KMS-11 (cell line): ENCODE measurements at regions not wholly inside any gene's neighbourhood (a gene's known extent, or its start where the extent isn't known, plus 50 kb on each side); places are given as distances from the start of the nearest gene placed in this dataset.
"Not testable (repeated sequence)": the region's sequence is repeated elsewhere in the genome, so short reads cannot be mapped to it uniquely, and the experiment has no call there.

Experiments
- H2AFZ ChIP-seq: fragments of 200-600 bp; sonication (generic); 2 replicates; pipeline ENCODE4 v1.6.1; 2016; ENCODE audit warnings: antibody characterized with exemption, mixed run types, low read depth
- H3K27ac ChIP-seq: fragments of 200-600 bp; sonication (generic); 2 replicates; pipeline ENCODE4 v1.6.1; 2016; ENCODE audit warnings: mild to moderate bottlenecking, mixed run types
- H3K27me3 ChIP-seq: fragments of 200-600 bp; sonication (generic); 2 replicates; pipeline ENCODE4 v1.6.1; 2017; ENCODE audit warnings: mild to moderate bottlenecking, low read depth, mixed run types, moderate library complexity; ENCODE audit not compliant: insufficient read depth
- H3K36me3 ChIP-seq: fragments of 200-600 bp; sonication (generic); 2 replicates; pipeline ENCODE4 v1.6.1; 2017; ENCODE audit warnings: mild to moderate bottlenecking, mixed run types; ENCODE audit not compliant: insufficient read depth
- H3K4me1 ChIP-seq: fragments of 200-600 bp; sonication (generic); 2 replicates; pipeline ENCODE4 v1.6.1; 2016; ENCODE audit warnings: mild to moderate bottlenecking, low read depth, mixed run types; ENCODE audit not compliant: poor library complexity, severe bottlenecking
- H3K4me2 ChIP-seq: fragments of 200-600 bp; sonication (generic); 2 replicates; pipeline ENCODE4 v1.7.0; 2016; ENCODE audit warnings: mild to moderate bottlenecking, mixed run types
- H3K4me3 ChIP-seq: fragments of 200-600 bp; sonication (generic); IDR thresholded peaks from 2 replicates; pipeline ENCODE4 v1.6.1; 2017; ENCODE audit warnings: low read depth, low read length, mixed read lengths; ENCODE audit not compliant: insufficient read depth
- H3K79me2 ChIP-seq: fragments of 200-600 bp; sonication (generic); 2 replicates; pipeline ENCODE4 v1.6.1; 2016; ENCODE audit warnings: low read depth, mixed run types; ENCODE audit not compliant: insufficient read depth
- H3K9ac ChIP-seq: fragments of 200-600 bp; sonication (generic); 2 replicates; pipeline ENCODE4 v1.6.1; 2016; ENCODE audit warnings: mild to moderate bottlenecking, mixed run types
- H4K20me1 ChIP-seq: fragments of 200-600 bp; sonication (generic); 2 replicates; pipeline ENCODE4 v1.6.1; 2016; ENCODE audit warnings: mild to moderate bottlenecking, mixed run types; ENCODE audit not compliant: insufficient read depth
- CTCF ChIP-seq: fragments of 200-600 bp; sonication (generic); conservative IDR thresholded peaks from 2 replicates; pipeline ENCODE4 v1.6.1; 2017; ENCODE audit warnings: low read depth, mild to moderate bottlenecking, antibody characterized with exemption, low read length, moderate library complexity, mixed read lengths

- Histone ChIP-seq H3K27ac (no peak overlapping the region), H3K4me1 (no peaks in the 10 kb centered on the region), H4K20me1 (no peaks in the 10 kb centered on the region), H3K4me2 (no peak overlapping the region), H3K9ac (no peak overlapping the region), H3K4me3 (no peak overlapping the region), H3K79me2 (no peaks in the 10 kb centered on the region), H3K36me3 (no peaks in the 10 kb centered on the region), H3K27me3 (no peaks in the 10 kb centered on the region), H2AFZ (no peak overlapping the region)
- TF ChIP-seq CTCF = no peak
Observed at GRCh38 chr3:79960594-79960993, 192.8 kb upstream of the ROBO1 start.

GRCh38 chr3:79957066-79957465 lies 189.3 kb upstream of the ROBO1 start:
- Histone ChIP-seq H3K9ac (no peak overlapping the region), H3K4me1 (no peaks in the 10 kb centered on the region), H3K4me3 (no peak overlapping the region), H3K27me3 (no peaks in the 10 kb centered on the region), H3K4me2 (no peak overlapping the region), H2AFZ (no peak overlapping the region), H3K79me2 (no peaks in the 10 kb centered on the region), H3K27ac (no peak overlapping the region), H4K20me1 (no peaks in the 10 kb centered on the region), H3K36me3 (no peaks in the 10 kb centered on the region)
- no peak for TF ChIP-seq CTCF

- Histone ChIP-seq H2AFZ (no peak overlapping the region), H3K4me1 (no peaks in the 10 kb centered on the region), H4K20me1 (no peaks in the 10 kb centered on the region), H3K27ac (no peak overlapping the region), H3K27me3 (no peaks in the 10 kb centered on the region), H3K4me2 (no peak overlapping the region), H3K4me3 (no peak overlapping the region), H3K9ac (no peak overlapping the region), H3K36me3 (no peaks in the 10 kb centered on the region), H3K79me2 (no peaks in the 10 kb centered on the region)
- no peak for TF ChIP-seq CTCF
Observed at GRCh38 chr3:79954756-79955155, 187.0 kb upstream of the ROBO1 start.

DNA sequence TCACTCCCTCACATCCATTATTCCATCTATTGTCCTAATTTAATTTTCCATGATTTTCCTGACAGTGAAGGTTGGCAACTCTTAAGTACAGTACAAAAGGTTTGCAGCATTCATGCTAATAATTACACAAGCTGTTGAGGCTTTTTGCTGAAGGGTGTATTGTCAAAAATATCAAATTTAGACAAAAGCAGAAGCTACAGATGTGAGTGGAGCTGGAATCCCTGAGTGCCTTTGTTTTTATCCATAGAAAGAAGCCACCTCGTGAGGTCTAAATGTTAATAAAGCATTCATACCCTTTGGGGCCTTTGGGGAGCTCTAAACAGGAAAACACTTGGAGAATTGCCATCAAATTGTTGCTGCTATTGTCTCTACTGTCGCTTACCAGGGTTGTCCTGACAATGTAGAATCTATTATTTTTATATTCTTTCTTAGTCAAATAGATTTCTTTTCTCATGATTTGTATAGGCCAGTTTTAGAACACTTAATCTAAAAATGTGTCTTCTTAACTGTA lies 185.8 kb upstream of the ROBO1 start:
- TF ChIP-seq CTCF = no peak
- Histone ChIP-seq H3K4me1 (no peaks in the 10 kb centered on the region), H3K4me3 (no peak overlapping the region), H3K4me2 (no peak overlapping the region), H4K20me1 (no peaks in the 10 kb centered on the region), H3K27me3 (no peaks in the 10 kb centered on the region), H3K79me2 (no peaks in the 10 kb centered on the region), H3K36me3 (no peaks in the 10 kb centered on the region), H3K27ac (no peak overlapping the region), H3K9ac (no peak overlapping the region), H2AFZ (no peak overlapping the region)

GRCh38 chr3:79951426-79951825 lies 183.6 kb upstream of the ROBO1 start:
- H3K27ac ChIP-seq, H3K36me3 ChIP-seq, H3K79me2 ChIP-seq, H2AFZ ChIP-seq, H3K9ac ChIP-seq, H3K4me1 ChIP-seq, H3K4me3 ChIP-seq, H3K27me3 ChIP-seq, H4K20me1 ChIP-seq, H3K4me2 ChIP-seq: not testable (repeated sequence)
